Parathyroid adenoma (tissue), 2 donors: ENCODE measurements at regions not wholly inside any gene's neighbourhood (a gene's known extent, or its start where the extent isn't known, plus 50 kb on each side); places are given as distances from the start of the nearest gene placed in this dataset.

Source experiments
- H2AFZ ChIP-seq: fragments of 300-600 bp; sonication (generic); one replicate; pipeline ENCODE4 v1.7.0; 2017; ENCODE audit warnings: antibody characterized with exemption, mild to moderate bottlenecking
- H3K27ac ChIP-seq: fragments of 300-600 bp; sonication (generic); one replicate; pipeline ENCODE4 v1.7.0; 2017
- H3K27me3 ChIP-seq: fragments of 300-600 bp; sonication (generic); one replicate; pipeline ENCODE4 v1.7.0; 2017; ENCODE audit warnings: low read length; ENCODE audit not compliant: control insufficient read depth, insufficient read depth
- H3K36me3 ChIP-seq: fragments of 300-600 bp; sonication (generic); one replicate; pipeline ENCODE4 v1.7.0; 2017; ENCODE audit warnings: low read length; ENCODE audit not compliant: control insufficient read depth, insufficient read depth
- H3K4me1 ChIP-seq: fragments of 300-600 bp; sonication (generic); one replicate; pipeline ENCODE4 v1.7.0; 2017; ENCODE audit warnings: control low read depth
- H3K4me2 ChIP-seq: fragments of 300-600 bp; sonication (generic); one replicate; pipeline ENCODE4 v1.7.0; 2017; ENCODE audit warnings: low read length
- H3K4me3 ChIP-seq: fragments of 300-600 bp; sonication (generic); one replicate; pipeline ENCODE4 v1.7.0; 2017; ENCODE audit warnings: low read depth, low read length
- H3K79me2 ChIP-seq: fragments of 300-600 bp; sonication (generic); one replicate; pipeline ENCODE4 v1.7.0; 2017; ENCODE audit warnings: control low read depth
- H3K9ac ChIP-seq: fragments of 300-600 bp; sonication (generic); one replicate; pipeline ENCODE4 v1.7.0; 2017; ENCODE audit warnings: mild to moderate bottlenecking
- H3K9me3 ChIP-seq: fragments of 300-600 bp; sonication (generic); one replicate; pipeline ENCODE4 v1.7.0; 2017; ENCODE audit warnings: low read length; ENCODE audit not compliant: control insufficient read depth
- TF ChIP-seq, protein P1 (sequence below): fragments of 300-600 bp; sonication (generic); IDR thresholded peaks from one replicate; pipeline ENCODE4 v1.7.0; 2017; ENCODE audit warnings: antibody characterized with exemption, mild to moderate bottlenecking
- donor health status: primary hyperparathyroidism.

DNA sequence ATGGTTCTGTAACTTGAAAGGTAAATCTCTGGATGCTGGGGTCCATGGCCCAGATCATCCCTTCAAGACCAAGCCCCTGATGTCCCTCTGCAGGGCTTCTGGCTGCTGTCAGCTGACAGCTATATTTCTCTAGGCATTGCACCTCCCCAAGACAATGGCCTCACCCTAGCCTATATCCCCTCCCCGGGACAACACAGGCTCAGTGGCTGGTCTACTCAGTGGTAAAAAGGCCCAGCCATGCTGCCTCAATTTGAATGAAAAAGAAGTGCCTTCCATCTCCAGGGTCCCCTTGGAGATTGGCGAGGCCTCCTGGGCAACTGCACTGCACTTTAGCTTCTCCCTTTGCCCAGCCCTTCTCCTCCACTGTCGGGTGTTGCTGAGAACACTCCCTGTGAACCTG lies 602.8 kb downstream of the CDH26 start:
- Histone ChIP-seq H3K9me3 (no peaks in the 10 kb centered on the region), H3K4me3 (no peak overlapping the region), H3K27ac (no peak overlapping the region), H2AFZ (no peak overlapping the region), H3K36me3 (no peaks in the 10 kb centered on the region), H3K4me1 (no peaks in the 10 kb centered on the region), H3K4me2 (no peak overlapping the region), H3K79me2 (no peaks in the 10 kb centered on the region), H3K27me3 (no peaks in the 10 kb centered on the region), H3K9ac (no peak overlapping the region)
- TF ChIP-seq, protein P1, sequence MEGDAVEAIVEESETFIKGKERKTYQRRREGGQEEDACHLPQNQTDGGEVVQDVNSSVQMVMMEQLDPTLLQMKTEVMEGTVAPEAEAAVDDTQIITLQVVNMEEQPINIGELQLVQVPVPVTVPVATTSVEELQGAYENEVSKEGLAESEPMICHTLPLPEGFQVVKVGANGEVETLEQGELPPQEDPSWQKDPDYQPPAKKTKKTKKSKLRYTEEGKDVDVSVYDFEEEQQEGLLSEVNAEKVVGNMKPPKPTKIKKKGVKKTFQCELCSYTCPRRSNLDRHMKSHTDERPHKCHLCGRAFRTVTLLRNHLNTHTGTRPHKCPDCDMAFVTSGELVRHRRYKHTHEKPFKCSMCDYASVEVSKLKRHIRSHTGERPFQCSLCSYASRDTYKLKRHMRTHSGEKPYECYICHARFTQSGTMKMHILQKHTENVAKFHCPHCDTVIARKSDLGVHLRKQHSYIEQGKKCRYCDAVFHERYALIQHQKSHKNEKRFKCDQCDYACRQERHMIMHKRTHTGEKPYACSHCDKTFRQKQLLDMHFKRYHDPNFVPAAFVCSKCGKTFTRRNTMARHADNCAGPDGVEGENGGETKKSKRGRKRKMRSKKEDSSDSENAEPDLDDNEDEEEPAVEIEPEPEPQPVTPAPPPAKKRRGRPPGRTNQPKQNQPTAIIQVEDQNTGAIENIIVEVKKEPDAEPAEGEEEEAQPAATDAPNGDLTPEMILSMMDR = no peak

DNA sequence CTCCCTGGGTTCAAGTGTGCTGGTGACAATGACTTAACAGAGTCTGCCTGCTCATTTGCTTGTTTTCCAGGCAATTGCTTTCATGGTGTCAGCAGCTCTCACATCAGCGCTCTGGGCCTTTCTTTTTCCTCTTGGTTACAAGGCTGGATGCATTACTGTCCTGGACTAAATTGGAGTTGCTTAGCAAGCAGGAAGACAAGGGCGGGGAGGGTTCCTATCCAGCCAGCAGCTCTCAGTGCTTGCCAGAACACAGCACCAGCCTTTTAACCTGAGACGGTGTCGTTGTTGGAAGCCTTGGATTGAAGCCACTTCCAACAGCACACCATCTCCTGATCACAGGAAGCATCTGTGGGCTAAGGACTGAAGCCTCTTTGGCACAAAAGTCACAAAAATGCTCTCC lies 606.9 kb downstream of the CDH26 start:
- no peak overlapping the region for H3K4me3 ChIP-seq
- H3K9me3 ChIP-seq = no peaks in the 10 kb centered on the region
- H3K36me3 ChIP-seq = no peaks in the 10 kb centered on the region
- H3K4me1 ChIP-seq = no peaks in the 10 kb centered on the region
- no peak overlapping the region for H3K4me2 ChIP-seq
- H2AFZ ChIP-seq = no peak overlapping the region
- no peaks in the 10 kb centered on the region for H3K79me2 ChIP-seq
- no peaks in the 10 kb centered on the region for H3K27me3 ChIP-seq
- no peak overlapping the region for H3K9ac ChIP-seq
- no peak overlapping the region for H3K27ac ChIP-seq
- TF ChIP-seq, protein P1 = no peak

DNA sequence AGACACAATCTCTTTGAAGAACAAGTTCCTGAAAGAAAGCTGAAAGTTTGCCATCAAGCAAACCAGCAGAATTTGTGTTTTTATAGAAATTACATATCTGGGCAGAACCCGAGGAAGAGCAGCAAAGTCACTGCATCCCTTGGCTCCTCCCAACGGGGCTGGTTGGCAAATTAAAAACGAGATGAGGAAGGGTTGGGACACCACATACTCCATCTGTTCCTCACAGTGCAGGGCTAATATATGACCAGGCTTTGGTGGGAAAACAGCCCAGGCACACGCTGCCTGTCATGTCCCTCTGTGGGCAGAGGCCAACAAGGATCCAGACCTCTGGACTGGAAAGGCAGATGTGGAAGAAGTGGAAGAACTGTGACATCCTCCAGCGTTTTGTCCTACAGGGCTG lies 607.3 kb downstream of the CDH26 start:
- Histone ChIP-seq H3K4me1 (no peaks in the 10 kb centered on the region), H3K27ac (no peak overlapping the region), H3K36me3 (no peaks in the 10 kb centered on the region), H3K4me3 (no peak overlapping the region), H3K79me2 (no peaks in the 10 kb centered on the region), H2AFZ (no peak overlapping the region), H3K27me3 (no peaks in the 10 kb centered on the region), H3K9me3 (no peaks in the 10 kb centered on the region), H3K9ac (no peak overlapping the region), H3K4me2 (no peak overlapping the region)
- TF ChIP-seq, protein P1 = no peak

DNA sequence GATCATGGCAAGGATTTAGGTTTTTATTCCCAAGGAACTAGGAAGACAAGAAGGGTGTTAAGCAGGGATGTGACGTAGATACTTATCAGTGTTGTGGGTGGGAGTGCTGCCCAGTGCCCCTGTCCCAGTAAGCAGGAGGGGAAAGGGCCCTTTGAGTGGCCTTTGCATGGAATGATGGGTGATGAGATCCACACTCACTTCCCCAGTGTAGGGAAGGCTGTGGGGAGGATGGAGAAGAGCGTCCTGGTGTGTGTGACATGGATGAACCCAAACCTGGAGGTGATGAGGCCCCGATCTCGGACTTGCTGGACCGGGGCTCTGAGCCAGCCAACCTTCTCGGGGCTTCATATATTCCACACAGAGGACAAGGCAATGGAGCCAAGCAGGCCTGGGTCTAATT lies 610.9 kb downstream of the CDH26 start:
- H2AFZ ChIP-seq = no peak overlapping the region
- no peak overlapping the region for H3K9ac ChIP-seq
- H3K79me2 ChIP-seq = no peaks in the 10 kb centered on the region
- no peak overlapping the region for H3K4me2 ChIP-seq
- no peaks in the 10 kb centered on the region for H3K4me1 ChIP-seq
- H3K36me3 ChIP-seq = no peaks in the 10 kb centered on the region
- no peak overlapping the region for H3K27ac ChIP-seq
- H3K9me3 ChIP-seq = no peaks in the 10 kb centered on the region
- H3K4me3 ChIP-seq = no peak overlapping the region
- no peaks in the 10 kb centered on the region for H3K27me3 ChIP-seq
- TF ChIP-seq, protein P1 = no peak

DNA sequence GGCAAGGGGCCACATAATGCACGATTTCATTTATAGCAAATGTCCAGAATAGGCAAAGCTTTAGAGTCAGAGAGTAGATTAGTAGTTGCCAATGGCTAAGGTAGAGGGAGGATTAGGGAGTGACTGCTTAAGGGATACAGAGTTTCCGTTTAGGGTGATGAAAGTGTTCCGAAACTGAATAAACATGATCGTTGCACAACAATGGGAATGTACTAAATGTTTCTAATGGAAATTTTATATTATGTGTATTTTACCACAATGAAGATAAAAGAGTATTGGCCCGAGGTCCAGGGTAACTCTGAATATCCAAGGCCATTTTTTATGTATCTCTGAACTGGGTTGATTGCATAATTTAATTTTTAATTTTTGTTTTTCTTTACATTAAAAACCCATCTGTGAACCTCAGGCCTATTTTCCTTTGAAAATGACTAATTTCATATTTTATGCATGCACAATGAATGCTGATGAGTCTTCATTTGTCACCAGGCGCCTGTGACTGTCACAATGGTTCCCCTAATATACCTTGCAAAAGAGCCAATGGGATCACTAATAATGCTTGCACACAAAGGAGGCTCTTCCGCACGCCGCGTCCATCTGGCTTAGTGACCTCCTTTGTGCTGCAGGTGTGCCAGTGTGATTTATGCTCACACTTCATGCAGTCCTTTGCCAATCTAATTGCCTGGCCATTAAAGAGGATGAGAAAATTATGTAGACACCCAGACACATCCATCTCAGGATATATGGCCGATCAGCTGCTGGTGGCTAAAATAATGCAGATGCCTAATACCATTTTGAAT lies 612.5 kb downstream of the CDH26 start:
- Histone ChIP-seq H3K9ac (no peak overlapping the region), H3K79me2 (no peaks in the 10 kb centered on the region), H3K36me3 (no peaks in the 10 kb centered on the region), H3K4me2 (no peak overlapping the region), H3K4me1 (no peaks in the 10 kb centered on the region), H3K9me3 (no peaks in the 10 kb centered on the region), H3K27ac (no peak overlapping the region), H3K27me3 (no peaks in the 10 kb centered on the region), H3K4me3 (no peak overlapping the region), H2AFZ (no peak overlapping the region)
- TF ChIP-seq, protein P1 = no peak
